Muscle of leg (tissue), 3 donors: ENCODE measurements at regions not wholly inside any gene's neighbourhood (a gene's known extent, or its start where the extent isn't known, plus 50 kb on each side); places are given as distances from the start of the nearest gene placed in this dataset.

Source experiments
- DNase-seq: peaks from one replicate; pipeline ENCODE4 v3.0.0; 2013
- H3K27ac ChIP-seq: one replicate; pipeline ENCODE4 v1.5.1; 2013; ENCODE audit warnings: mild to moderate bottlenecking, low read length, control low read depth
- H3K27me3 ChIP-seq: one replicate; pipeline ENCODE4 v1.6.1; 2013; ENCODE audit warnings: low read length; ENCODE audit not compliant: control insufficient read depth, insufficient read depth
- H3K36me3 ChIP-seq: one replicate; pipeline ENCODE4 v1.6.1; 2013; ENCODE audit warnings: low read length; ENCODE audit not compliant: control insufficient read depth, insufficient read depth
- H3K4me1 ChIP-seq: one replicate; pipeline ENCODE4 v1.6.1; 2013; ENCODE audit warnings: low read length; ENCODE audit not compliant: control insufficient read depth, insufficient read depth
- H3K4me3 ChIP-seq: one replicate; pipeline ENCODE4 v1.5.1; 2013; ENCODE audit warnings: low read length, control low read depth
- H3K9me3 ChIP-seq: replicated peaks from 2 replicates; pipeline ENCODE4 v1.6.1; 2013; ENCODE audit warnings: low read depth, low read length; ENCODE audit not compliant: control insufficient read depth
- WGBS: methylation state at CpG from one replicate; pipeline ENCODE4 v1.1.5; 2013; ENCODE audit warnings: missing lambda C conversion rate; ENCODE audit not compliant: insufficient coverage; 5-methylcytosine and 5-hydroxymethylcytosine counted together

DNA sequence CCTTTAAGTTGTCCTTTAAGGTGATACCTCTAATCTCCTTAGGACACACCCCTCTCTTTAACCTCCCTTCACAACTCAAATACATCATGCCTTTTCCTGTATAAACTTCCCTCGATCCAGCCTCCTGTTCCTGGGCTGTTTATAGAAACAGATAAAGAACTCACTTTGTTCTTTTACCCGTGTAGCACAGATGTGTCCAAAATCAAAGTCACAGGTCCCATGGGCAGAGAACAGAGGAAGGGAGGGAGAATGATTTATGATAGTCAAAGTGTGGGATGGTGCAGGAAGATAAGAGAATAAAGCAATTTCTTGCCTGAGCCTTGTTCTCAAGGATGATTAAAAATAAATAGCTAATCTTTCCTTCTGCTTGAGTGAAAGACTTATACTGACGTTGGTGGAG is 50.3 kb upstream of the CABCOCO1 start:
- no peaks in the 10 kb centered on the region for H3K4me1 ChIP-seq
- no peaks in the 10 kb centered on the region for H3K27me3 ChIP-seq
- WGBS: 0% methylated on average over 1 of the region's 3 CpGs
- no peak overlapping the region for H3K4me3 ChIP-seq
- H3K36me3 ChIP-seq: no peaks in the 10 kb centered on the region
- H3K27ac ChIP-seq: no peak overlapping the region
- H3K9me3 ChIP-seq: no peaks in the 10 kb centered on the region
- no peak for DNase-seq

DNA sequence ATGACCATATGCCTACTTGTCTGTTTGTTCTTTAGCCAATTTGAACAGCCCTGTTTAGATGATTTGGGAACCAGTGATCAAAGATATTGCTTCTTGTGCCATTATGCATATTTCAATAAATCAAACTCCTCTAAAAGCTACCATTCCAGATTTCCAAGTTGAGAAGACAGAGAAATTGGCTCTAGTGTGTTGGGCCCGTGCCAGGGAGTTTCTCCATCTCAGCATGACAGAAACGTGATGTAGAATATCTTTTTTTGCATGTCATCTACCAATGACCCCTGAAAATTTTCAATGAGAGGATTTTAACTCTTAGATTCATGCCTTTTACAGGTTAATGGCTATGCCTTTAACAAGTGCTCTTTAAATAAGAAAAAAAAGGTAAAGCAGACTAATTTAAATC is 50.7 kb upstream of the CABCOCO1 start:
- H3K4me1 ChIP-seq: no peaks in the 10 kb centered on the region
- no peaks in the 10 kb centered on the region for H3K27me3 ChIP-seq
- no peaks in the 10 kb centered on the region for H3K9me3 ChIP-seq
- no peak for DNase-seq
- H3K4me3 ChIP-seq: no peak overlapping the region
- WGBS: no CpG with 5 or more reads among the region's 2 CpGs
- no peak overlapping the region for H3K27ac ChIP-seq
- no peaks in the 10 kb centered on the region for H3K36me3 ChIP-seq

DNA sequence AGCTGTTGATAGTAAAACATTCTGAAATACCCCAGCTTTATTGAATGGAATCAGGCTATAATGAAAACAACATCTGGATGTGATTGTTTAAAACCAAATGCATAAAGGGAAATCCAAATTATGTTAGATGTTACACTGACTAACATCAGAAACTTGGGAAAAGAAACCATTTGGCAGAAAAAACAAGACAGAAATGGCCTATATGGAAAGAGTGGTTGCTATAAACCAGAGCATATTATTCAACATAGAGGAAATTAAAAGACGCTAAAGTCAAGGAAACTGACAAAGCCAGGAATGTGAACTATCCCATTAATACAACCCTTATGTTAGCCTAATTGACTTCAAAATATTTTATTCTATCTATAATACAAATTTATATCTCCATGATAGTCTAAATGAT is 53.0 kb upstream of the CABCOCO1 start:
- WGBS: no CpG with 5 or more reads among the region's 1 CpG
- no peaks in the 10 kb centered on the region for H3K36me3 ChIP-seq
- DNase-seq: peak; percentile 60
- no peaks in the 10 kb centered on the region for H3K4me1 ChIP-seq
- H3K27ac ChIP-seq: no peak overlapping the region
- no peaks in the 10 kb centered on the region for H3K27me3 ChIP-seq
- no peak overlapping the region for H3K4me3 ChIP-seq
- no peaks in the 10 kb centered on the region for H3K9me3 ChIP-seq

DNA sequence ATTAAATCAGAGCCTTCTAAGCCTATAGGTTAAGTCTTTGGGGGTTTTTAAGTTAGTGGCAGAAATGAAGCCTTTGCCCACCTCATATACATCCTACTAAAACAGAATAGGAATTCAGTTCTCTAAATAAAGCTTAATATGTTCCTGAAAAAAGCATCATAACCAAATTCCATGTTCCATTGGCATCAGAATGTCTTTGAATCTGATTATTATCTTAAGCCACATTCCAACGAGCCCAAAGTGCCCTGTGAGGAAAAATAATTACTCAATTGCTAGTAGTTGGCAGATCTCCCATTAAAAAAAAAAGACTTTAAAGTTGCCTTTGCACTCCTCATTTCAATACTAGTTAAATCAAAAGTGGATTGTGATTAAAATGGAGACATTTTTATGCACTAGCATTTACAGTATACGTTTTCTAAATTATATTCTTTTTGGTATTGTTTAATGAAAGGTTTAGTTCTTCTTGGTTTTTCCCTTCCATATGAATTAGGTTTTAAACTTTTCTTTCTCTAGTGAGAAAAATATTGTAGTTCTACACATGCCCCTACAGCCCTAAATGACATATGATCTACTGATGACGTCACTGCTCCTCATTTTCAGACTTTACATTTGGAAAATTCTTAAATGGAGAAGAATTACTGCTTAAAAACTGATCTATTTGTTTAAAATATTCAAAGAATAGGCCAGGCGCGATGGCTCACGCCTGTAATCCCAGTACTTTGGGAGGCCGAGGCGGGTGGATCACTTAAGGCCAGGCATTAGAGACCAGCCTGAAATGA is 54.3 kb upstream of the CABCOCO1 start:
- Histone ChIP-seq H3K36me3 (no peaks in the 10 kb centered on the region), H3K27me3 (no peaks in the 10 kb centered on the region), H3K9me3 (no peaks in the 10 kb centered on the region), H3K4me1 (no peaks in the 10 kb centered on the region), H3K4me3 (no peak overlapping the region), H3K27ac (no peak overlapping the region)
- WGBS: no CpG with 5 or more reads among the region's 8 CpGs
- DNase-seq: no peak

DNA sequence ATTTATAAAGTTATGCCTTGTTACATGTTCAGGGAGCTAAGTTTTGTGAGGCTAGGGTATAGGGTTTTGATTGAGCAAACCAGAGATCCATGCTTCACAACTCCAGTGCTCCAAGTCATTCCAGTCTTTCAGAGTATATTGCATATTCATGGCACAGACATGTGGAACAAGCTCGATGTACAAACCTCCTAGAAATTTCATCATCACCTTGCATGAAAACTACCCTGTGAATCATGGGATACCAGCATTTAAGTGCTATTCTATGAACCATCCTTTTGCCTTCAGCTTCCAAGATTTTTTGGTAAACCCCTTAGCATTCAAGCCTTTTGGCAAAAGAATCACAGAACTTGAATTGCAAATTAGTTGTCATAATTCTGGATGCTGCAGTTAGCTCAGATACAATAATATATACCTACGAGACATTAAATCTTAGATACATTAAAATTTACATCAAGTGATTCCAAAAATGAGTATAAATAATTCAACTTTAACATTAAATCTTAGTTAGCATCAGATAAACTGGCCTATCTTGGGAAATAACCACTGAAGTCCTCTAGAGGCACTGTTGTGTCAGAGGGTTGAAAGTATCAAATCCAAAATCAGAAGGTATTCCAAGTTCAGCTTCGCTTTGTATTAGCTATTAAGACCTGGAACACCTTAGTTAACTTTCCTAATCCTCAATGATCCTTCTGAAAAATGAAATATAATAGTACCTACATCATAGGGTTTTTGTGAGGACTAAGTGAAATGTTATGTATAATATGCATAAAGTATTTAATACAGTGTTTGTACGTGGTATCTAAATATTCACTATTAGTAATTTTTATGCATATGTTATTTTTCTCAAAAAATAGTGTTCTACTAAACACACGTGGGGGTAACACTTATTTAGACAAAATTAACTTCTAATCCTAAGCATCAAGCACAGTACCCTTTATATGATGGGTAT is 55.5 kb upstream of the CABCOCO1 start:
- Histone ChIP-seq H3K9me3 (no peaks in the 10 kb centered on the region), H3K27ac (no peak overlapping the region), H3K27me3 (no peaks in the 10 kb centered on the region), H3K4me1 (no peaks in the 10 kb centered on the region), H3K4me3 (no peak overlapping the region), H3K36me3 (no peaks in the 10 kb centered on the region)
- 100% methylated on average over 1 of the region's 5 CpGs for WGBS
- no peak for DNase-seq

DNA sequence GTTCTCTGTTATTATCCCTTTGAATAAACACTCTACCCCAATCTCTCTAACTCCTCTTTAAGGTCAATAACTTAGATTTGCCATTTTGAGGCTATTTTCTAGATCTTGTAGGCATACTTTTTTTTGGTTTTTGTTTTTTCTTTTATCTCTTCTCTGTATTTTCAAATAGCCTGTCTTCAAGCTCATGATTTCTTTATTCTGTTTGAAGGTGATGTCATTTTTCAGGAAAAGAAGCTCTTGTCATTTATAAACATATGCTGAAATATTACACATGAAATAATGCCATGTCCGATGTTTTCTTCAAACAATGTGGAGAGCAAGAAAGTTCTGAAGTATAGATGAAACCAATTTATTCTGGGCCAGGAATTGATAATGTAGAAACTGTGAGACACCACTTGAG is 57.5 kb upstream of the CABCOCO1 start:
- Histone ChIP-seq H3K27me3 (no peaks in the 10 kb centered on the region), H3K27ac (no peak overlapping the region), H3K4me1 (no peaks in the 10 kb centered on the region), H3K36me3 (no peaks in the 10 kb centered on the region), H3K4me3 (no peak overlapping the region), H3K9me3 (no peaks in the 10 kb centered on the region)
- no peak for DNase-seq
- no CpG with 5 or more reads among the region's 1 CpG for WGBS

DNA sequence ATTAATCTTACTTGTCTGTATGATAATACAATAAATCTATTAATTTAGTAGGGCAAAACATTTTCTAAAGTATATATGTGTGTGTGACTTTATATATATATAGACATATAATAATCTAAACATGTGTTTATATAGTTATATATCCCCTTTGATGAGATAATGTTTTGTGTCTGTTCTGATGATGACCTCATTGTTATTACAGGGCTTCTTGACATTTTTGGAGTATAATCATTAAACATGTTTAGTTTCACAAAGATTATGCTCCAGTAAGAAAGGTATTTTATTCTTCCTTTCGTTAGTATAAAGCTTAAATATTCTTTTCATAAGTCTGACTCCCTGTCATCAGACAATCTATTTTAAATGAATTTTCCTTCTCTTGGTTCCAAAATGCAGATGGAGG is 62.3 kb upstream of the CABCOCO1 start:
- H3K36me3 ChIP-seq: no peaks in the 10 kb centered on the region
- DNase-seq: no peak
- no peaks in the 10 kb centered on the region for H3K27me3 ChIP-seq
- H3K4me1 ChIP-seq: no peaks in the 10 kb centered on the region
- H3K9me3 ChIP-seq: no peaks in the 10 kb centered on the region
- no peak overlapping the region for H3K27ac ChIP-seq
- no CpG with 5 or more reads among the region's 1 CpG for WGBS
- no peak overlapping the region for H3K4me3 ChIP-seq

DNA sequence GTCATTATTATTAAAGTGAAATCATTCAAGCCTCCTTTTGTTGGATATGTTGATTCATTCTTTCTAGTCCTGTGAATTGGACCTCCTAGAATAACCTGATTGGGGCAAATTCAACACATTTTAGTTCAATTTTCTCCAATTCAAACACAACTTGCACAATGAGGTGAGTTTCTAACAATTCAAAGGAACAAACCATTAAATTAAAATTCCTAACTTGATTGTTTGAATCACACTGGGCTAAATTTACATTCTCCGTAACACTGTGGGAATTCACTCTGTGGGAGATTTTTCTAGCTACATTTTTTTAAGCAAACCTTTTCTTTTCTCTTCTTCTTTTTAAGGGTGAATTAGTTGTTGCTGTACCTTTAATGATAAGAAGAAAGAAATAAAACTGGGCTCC is 68.3 kb upstream of the CABCOCO1 start:
- no peaks in the 10 kb centered on the region for H3K9me3 ChIP-seq
- no peak overlapping the region for H3K4me3 ChIP-seq
- no peaks in the 10 kb centered on the region for H3K27me3 ChIP-seq
- no peaks in the 10 kb centered on the region for H3K36me3 ChIP-seq
- DNase-seq: no peak
- no CpG with 5 or more reads among the region's 1 CpG for WGBS
- no peak overlapping the region for H3K27ac ChIP-seq
- no peaks in the 10 kb centered on the region for H3K4me1 ChIP-seq

DNA sequence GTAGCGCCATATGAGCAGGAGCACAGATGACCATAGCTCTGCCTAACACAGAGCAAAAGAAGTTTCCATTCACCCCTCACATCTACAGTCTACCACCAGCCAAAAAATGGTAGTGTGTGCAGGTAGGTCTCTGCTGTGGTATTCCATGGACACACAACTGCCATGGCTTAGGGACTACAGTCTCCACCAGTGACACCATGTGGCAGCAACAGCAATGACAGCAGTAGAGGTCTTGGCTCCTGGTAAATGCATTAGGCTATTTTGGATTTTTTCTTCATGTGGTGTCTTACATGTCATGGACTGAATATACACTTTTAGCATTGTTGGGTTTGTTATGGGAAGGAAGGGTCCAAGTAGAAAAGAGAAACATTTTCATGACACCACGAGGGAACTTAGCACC is 70.1 kb upstream of the CABCOCO1 start:
- Histone ChIP-seq H3K4me1 (no peaks in the 10 kb centered on the region), H3K36me3 (no peaks in the 10 kb centered on the region), H3K9me3 (no peaks in the 10 kb centered on the region), H3K4me3 (no peak overlapping the region), H3K27me3 (no peaks in the 10 kb centered on the region), H3K27ac (no peak overlapping the region)
- no CpG with 5 or more reads among the region's 2 CpGs for WGBS
- DNase-seq: no peak

DNA sequence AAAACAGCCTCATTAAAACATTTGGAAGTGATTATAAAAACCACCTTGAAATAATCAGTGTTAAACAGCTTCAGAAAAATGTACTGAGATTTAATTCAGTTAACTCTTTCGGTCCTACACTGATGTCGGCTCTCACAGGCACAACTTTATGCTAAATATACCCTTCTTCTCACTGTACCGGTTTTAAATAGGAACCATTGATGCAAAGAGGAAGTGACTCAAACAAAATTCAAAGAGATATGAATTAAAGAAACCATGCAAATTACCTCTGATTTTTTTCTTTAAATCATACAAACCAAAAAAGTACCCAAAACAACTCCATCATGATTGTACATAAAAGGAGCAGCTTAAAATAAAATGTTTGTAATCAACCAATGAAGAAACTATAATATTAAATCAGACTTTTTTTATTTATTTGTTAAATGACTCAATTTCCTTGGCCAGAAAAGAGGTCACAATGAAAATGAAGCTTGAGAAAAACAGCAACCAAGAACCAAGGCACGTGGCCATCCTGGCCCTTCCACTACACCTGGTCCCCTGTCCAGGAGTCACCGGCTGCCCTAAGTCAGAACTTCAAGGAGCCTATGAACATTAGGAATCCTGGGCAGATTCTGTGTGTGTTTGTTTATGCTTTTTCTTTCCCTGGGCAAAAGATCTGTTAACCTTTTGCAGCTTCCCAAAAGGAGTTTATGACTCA is 73.0 kb upstream of the CABCOCO1 start:
- no peaks in the 10 kb centered on the region for H3K9me3 ChIP-seq
- no CpG with 5 or more reads among the region's 5 CpGs for WGBS
- no peaks in the 10 kb centered on the region for H3K4me1 ChIP-seq
- no peaks in the 10 kb centered on the region for H3K36me3 ChIP-seq
- no peak overlapping the region for H3K27ac ChIP-seq
- H3K4me3 ChIP-seq: no peak overlapping the region
- DNase-seq: no peak
- H3K27me3 ChIP-seq: no peaks in the 10 kb centered on the region
